ENCODE measurements at regions not wholly inside any gene's neighbourhood (a gene's known extent, or its start where the extent isn't known, plus 50 kb on each side); places are given as distances from the start of the nearest gene placed in this dataset.
"Not testable (repeated sequence)": the region's sequence is repeated elsewhere in the genome, so short reads cannot be mapped to it uniquely, and the experiment has no call there.

GRCh38 chr11:25319127-25319526 lies 822.3 kb downstream of the LUZP2 start:
- DNase-seq (ENCODE audit: low read depth in 2 of 2) = no peak

DNA sequence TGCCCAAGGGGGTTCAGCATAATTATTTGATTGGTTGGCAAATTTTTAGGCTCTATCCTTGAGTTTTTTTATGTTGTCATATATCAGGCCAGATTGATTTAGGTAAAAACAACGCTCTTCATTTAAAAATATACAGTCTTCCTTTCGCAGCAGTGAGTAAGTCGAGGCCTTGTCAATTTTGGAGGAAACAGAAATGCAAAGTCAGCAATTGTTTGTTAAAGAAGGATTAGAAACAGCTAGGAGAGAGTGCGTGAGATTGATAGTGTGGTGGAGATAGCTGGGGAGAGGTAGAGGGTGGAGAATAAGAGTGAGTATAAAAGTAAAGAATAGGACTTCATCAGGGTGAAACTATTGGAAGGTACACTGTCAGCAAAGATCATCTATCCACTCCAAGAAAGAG lies 830.8 kb downstream of the LUZP2 start:
- DNase-seq (ENCODE audit: low read depth in 2 of 2) = no peak

DNA sequence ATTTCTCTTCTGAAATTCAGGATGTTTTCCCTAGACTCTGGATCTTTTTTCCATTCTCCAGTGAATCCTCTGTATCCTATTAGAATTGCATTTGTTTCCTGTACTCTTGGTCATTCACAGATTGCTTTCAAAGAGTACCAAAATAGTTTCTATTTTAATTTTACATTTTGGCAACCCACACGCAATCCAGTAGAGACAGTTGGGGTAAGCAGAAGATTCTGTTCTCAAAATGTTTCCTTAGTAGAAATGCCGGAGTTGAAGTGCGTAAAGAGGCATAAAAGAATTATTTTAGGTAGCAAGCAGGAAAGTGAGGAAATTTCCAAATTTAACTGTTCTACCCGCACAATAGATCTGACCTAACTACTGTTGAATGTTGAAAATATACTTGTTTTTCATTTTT lies 842.4 kb downstream of the LUZP2 start:
- DNase-seq (ENCODE audit: low read depth in 2 of 2) = no peak

DNA sequence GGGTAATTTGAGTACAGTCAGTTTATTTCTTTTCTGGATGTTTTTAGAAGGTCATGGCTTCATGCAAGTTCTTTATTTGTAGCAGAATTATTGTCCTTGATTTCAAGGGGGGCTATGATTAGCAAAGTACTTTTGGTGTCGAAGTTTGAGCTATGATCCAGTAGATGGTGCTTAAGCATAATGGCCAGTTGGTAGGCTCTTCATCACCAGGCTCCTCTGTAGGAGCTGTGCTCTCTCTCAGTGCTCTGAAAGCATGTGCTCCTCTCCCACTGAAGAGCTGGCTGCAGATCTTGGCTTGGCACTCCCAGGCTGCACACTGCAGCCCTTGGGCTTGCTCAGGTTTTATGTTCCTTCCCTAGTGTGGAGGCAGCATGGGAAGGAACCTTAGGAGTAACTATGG lies 852.7 kb downstream of the LUZP2 start:
- DNase-seq (ENCODE audit: low read depth in 2 of 2) = no peak

GRCh38 chr11:25350899-25351803 lies 854.3 kb downstream of the LUZP2 start:
- DNase-seq (ENCODE audit: low read depth in 2 of 2) = no peak

DNA sequence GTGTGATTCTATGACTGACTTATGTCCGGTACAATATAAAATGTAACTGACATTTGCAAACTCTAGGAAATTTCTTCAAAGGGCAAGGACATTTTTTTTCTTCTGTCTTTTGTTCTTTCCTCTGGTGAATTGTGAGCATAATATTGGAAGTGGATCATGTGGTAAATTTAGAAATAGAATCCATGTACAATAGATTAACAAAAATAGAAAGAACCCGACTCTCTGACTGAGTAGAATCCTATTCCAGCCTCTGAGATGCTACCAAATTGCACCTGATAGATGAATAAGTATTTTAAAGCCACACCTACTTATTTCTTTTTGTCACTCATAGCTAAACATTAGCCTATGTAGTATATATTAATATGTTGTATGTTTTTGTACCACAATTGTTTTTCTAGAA lies 860.3 kb downstream of the LUZP2 start:
- no peak for DNase-seq (ENCODE audit: low read depth in 2 of 2)

GRCh38 chr11:25377466-25377865 lies 880.6 kb downstream of the LUZP2 start:
- DNase-seq (ENCODE audit: low read depth in 2 of 2) = no peak

DNA sequence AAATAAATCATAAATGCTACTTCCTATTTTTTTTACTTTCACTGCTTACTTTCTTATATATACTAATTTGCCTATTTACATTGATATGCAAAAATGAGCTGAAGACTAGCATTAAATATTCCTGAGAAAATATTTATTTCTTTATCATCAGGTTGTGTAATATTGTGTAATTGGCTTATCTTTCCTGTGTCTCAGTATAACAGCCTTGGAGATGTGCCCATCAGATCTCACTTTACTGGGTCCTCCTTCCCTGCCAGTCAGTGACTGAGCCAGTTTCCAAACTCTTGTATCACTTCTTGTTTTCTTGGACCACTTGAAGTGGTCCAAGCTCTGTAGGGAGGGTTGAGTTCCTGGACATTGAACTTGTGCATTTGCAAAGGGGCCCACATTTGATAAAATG lies 900.0 kb downstream of the LUZP2 start:
- DNase-seq (ENCODE audit: low read depth in 2 of 2) = no peak

DNA sequence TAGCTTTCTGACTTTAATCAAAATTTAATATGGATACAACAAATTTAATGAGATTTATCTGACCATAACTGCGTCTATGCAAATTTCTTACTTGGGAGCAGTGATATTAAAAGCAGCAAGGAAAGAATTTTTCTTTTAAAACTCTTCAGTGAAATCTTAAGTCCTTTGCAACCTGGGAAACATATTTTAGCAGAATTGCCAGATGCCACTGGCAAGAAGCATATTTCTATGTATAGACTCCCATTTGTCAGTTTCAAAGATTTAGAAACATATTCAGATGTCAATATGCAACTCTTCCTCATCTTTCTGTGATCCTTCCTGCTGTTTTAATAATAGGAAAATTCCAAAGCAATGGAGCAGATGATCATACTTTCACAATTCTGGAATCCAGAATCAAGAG lies 911.3 kb downstream of the LUZP2 start:
- DNase-seq (ENCODE audit: low read depth in 2 of 2) = no peak

DNA sequence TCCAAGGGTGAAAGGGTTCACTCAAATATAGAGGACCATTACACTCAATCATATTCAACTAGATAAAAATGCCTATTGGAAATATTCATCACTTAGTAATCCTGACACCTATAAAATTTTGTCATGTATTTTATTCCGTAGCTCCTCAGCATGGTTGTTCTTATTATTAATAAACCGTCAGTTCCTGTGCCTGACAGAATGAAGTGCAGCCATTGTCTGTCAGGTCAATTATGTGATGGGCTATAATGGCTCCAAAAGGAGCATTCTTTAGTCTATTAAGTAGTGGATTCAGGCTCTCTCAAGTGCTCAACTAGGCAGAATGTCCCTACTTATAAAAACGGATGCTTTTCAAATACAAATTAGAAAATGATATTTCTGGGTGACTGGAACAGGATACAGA lies 916.1 kb upstream of the ANO3 start:
- DNase-seq (ENCODE audit: low read depth in 2 of 2) = no peak

GRCh38 chr11:25423436-25424199 lies 908.3 kb upstream of the ANO3 start:
- no peak for DNase-seq (ENCODE audit: low read depth in 2 of 2)

- no peak for DNase-seq (ENCODE audit: low read depth in 2 of 2)
Observed at GRCh38 chr11:25432376-25432775, 899.6 kb upstream of the ANO3 start.

DNA sequence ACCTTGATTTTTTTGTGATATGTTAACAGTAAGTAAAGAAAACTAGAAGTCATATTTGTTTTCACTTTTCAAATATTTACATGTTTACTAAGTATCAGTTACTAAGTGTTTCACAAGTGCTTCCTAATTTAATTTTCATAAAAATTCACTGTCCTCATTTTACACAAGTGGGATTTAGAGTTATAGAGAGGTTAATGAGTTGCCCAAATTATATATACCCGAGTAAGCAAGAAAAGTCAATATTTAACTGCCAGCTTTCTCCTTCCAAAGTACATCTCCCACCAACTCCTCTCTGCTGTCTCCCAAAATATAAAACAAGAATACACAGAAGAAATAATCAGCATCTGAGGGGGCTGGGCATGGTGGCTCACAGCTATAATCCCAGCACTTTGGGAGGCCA lies 896.7 kb upstream of the ANO3 start:
- no peak for DNase-seq (ENCODE audit: low read depth in 2 of 2)

GRCh38 chr11:25436326-25436725 lies 895.6 kb upstream of the ANO3 start:
- DNase-seq (ENCODE audit: low read depth in 2 of 2) = no peak

DNA sequence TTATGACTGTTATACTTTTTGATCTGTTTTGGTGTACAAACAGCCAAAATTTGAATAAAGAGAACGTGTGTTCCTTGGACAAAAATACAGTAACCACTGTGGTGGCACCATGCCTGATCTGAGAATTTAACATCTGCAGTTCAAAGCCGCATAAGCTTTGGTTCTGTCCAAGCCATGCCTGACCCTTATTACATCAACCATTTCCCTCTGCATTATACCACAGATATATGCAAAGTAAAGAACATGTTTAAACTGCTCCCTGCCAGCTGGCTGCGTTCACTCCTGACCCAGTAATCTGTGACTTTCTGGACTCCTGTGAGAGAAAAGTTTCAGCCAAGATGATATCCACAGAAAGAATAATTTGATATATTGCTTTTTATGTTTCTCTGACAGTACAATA lies 890.5 kb upstream of the ANO3 start:
- no peak for DNase-seq (ENCODE audit: low read depth in 2 of 2)

- no peak for DNase-seq (ENCODE audit: low read depth in 2 of 2)
Observed at GRCh38 chr11:25449091-25449490, 882.8 kb upstream of the ANO3 start.

DNA sequence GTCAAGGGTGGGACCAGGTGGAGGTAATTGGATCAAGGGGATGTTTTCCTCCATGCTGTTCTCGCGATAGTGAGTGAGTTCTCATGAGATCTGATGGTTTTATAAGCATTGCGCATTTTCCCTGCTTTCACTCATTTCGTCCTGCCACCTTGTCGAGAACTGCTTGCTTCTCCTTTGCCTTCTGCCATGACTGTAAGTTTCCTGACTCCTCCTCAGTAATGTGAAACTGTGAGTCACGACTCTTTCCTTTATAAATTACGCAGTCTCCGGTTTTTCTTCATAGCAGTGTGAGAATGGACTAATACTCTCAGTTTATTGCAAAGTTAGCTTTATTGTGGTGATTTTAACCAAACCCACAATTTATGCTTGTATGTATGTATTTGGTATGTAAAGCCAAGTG lies 878.5 kb upstream of the ANO3 start:
- no peak for DNase-seq (ENCODE audit: low read depth in 2 of 2)

- no peak for DNase-seq (ENCODE audit: low read depth in 2 of 2)
Observed at GRCh38 chr11:25456211-25456610, 875.7 kb upstream of the ANO3 start.

DNA sequence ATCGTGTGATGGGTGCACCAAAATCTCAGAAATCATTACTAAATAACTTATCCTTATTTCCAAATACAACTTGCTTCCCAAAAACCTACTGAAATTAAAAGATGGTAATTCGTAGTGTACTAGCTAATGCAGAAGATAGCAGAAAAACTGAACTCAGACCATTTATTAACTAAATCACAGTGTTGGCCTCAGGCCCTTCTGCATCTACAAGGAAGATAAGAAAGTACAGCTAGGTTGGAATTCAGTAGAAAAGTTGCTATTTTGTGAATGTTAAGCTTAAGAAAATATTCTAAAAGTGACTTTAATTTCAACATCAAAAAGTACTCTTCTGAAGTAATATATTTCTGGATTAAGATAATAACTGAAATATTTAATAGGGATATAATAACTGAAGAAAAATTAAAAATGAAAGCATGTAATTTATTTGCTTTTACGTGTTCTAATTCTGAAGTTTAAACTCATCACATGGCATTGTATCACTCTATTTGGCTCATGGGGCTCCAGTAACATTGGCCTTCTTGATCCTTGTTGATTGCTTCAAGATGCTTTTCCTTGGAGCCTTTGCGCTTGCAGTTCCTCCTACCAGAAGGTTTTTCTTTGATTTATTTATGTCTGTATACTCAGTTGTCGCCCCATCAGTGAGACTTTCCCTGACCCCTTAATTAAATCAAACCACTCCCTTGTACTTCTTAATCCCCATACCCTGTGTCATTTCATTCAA lies 847.9 kb upstream of the ANO3 start:
- DNase-seq (ENCODE audit: low read depth in 2 of 2) = no peak

GRCh38 chr11:25485315-25485714 lies 846.6 kb upstream of the ANO3 start:
- no peak for DNase-seq (ENCODE audit: low read depth in 2 of 2)

GRCh38 chr11:25486338-25486737 lies 845.6 kb upstream of the ANO3 start:
- DNase-seq (ENCODE audit: low read depth in 2 of 2) = not testable (repeated sequence)

- DNase-seq (ENCODE audit: low read depth in 2 of 2) = not testable (repeated sequence)
Observed at GRCh38 chr11:25488176-25488575, 843.8 kb upstream of the ANO3 start.

All from stimulated activated CD8-positive, alpha-beta memory T cell treated with anti-CD3 and anti-CD28 coated beads, Interleukin-7, amount 100 ng/mL, for 4 hours (primary cell).